Globus pallidus (tissue), 1 donor: ENCODE measurements at regions not wholly inside any gene's neighbourhood (a gene's known extent, or its start where the extent isn't known, plus 50 kb on each side); places are given as distances from the start of the nearest gene placed in this dataset.
"Not testable (repeated sequence)": the region's sequence is repeated elsewhere in the genome, so short reads cannot be mapped to it uniquely, and the experiment has no call there.

ENCODE experiments used
- DNase-seq: peaks from one replicate; pipeline ENCODE4 v3.0.0-alpha.2; 2015; ENCODE audit warnings: low spot score

- no peak for DNase-seq
These were observed 320.3 kb upstream of the C1orf174 start for GRCh38 chr1:4220362-4220761.

DNA sequence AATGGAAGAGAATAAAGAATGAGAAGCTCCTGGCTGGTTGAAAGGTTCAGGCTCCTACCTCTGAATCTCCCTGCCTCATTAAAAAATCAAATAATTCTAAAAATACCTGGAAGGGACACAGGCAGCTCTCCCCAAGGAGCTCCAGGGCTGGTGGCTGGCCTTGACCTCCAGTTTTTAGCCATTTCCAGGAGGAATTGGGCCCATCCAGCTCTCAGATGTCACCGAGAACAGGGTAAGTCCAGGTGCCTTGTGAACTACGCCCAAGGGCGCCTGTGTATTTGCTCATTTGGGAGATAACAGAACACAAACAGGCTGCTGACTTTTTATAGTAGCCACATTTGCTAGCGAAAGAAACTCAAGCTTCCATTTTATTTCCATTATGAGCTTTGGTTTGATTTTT is 321.0 kb upstream of the C1orf174 start:
- no peak for DNase-seq

GRCh38 chr1:4224684-4225467 is 324.8 kb upstream of the C1orf174 start:
- no peak for DNase-seq

DNA sequence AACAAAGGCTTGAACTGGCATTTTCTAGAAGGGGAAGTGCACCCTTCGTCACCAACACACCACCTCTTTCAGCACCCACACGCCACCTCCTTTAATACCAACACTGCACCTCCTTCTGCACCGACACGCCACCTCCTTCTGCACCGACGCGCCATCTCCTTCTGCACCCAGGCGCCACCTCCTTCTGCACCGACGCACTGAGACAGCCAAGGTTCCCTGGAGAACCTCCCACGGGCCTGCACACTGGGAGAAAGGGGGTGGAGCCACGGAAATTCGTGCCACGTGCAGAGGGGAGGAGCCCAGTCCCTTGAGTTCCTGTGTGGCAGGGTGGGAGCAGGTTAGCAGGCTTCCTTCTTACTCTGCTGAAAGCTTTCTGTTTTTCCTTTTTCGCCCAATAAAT is 327.9 kb upstream of the C1orf174 start:
- DNase-seq = no peak

- DNase-seq = no peak
These were observed 353.9 kb upstream of the C1orf174 start for GRCh38 chr1:4253935-4254334.

- DNase-seq = no peak
These were observed 356.3 kb upstream of the C1orf174 start for GRCh38 chr1:4256351-4256750.

DNA sequence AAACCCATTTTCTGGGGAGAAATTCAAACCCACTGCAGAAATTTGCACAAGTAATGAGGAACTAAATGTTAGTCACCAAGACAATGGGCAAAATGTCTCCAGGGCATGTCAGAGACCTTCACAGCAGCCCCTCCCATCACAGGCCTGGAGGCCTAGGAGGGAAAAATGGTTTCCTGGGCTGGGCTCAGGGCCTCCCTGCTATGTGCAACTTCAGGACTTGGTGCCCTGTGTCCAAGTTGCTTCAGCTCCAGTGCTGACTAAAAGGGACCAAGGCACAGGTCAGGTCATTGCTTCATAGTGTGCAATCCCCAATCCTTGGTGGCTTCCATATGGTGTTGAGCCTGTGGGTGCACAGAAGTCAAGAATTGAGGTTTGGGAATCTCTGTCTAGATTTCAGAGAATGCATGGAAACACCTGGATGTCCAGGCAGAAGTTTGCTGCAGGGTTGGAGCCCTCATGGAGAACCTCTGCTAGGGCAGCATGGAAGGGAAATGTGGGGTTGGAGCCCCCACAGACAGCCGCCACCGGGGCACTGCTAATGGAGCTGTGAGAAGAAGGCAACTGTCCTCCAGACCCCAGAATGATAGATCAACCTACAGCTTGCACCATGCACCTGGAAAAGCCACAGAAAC is 358.2 kb upstream of the C1orf174 start:
- DNase-seq = not testable (repeated sequence)

- DNase-seq = no peak
These were observed 361.3 kb upstream of the C1orf174 start for GRCh38 chr1:4261327-4261726.

- DNase-seq = no peak
These were observed 362.6 kb upstream of the C1orf174 start for GRCh38 chr1:4262665-4263064.

DNA sequence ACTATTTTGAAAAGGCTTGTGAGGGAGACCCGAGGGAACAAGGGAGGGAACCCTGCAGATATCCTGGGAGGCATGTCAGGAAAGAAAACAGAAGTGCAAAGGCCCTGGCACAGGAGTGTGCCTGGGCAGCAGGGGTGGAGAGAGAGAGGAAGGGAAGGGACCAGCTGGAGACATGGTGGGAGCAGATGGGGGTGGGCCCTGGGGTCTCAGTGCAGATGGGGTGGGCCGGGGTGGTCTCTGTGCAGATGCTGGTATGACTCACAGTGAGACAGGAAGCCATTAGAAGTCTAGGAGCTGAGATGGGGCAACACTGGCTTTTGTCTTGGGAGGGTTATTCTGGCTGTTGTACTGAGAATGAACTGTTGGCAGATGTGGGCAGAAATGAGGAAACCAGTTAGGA is 363.6 kb upstream of the C1orf174 start:
- DNase-seq = no peak

DNA sequence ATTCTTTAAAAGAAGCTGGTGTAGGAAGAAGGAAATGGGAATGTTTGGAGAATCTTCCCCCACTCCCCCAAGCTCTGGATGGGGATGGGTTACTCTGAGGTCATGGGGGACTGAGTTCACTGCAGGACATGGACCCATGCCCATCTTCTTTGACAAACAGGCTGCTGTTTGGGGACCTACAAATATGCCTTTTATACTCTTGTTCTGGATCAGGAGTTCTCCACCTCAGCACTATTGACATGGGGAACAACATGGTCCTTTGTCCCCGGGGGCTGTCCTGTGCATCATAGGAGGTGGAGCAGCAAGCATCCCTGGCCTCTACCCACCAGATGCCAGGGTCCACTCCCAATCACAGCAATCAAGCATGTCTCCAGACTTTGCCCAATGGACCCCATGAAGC is 365.8 kb upstream of the C1orf174 start:
- peak; percentile 46 for DNase-seq

DNA sequence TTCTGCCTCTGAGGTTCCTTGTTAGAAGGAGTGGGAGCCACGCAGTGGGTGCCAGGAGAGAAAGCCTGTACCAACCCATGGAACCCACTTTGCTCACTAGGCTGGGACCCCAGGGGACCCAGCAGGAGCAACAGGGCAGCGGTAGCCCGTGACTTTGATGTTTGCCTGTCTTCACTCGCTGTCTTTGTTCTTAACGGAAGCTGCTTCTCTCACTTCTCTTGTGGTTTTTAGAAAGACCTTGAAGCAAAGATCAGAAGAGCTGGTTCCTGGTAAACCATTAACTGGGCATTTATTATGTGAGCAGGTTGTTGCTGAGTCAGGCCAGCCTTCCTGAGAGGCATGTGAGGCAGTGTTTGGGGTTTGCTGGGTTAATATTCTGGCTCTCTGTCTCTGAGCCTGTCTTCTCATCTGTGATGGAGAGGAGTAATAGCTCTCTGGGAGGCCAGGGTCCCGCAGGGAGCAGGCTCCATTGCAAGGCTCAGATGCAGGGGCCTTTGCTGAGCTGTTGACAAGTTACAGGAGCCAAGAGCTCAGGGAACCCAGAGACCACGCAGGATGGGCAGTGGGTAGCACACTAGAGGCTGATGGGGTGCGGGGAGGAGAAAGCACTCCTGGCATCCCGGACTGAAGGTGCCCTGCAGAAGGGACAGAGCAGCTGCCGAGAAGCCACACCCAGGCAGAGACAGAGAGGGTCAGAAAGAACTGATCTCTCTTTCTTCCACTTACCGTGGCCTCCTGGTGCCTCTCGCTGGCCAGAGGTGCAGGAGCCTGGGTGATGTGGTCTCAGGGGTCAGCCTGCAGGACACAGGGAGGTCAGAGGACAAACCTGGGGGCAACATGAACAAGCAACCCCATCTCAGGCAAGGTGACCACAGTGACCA is 367.5 kb upstream of the C1orf174 start:
- no peak for DNase-seq

GRCh38 chr1:4268262-4268888 is 368.3 kb upstream of the C1orf174 start:
- no peak for DNase-seq

- DNase-seq = no peak
These were observed 368.8 kb upstream of the C1orf174 start for GRCh38 chr1:4268889-4269284.

- no peak for DNase-seq
These were observed 369.3 kb upstream of the C1orf174 start for GRCh38 chr1:4269330-4269729.

DNA sequence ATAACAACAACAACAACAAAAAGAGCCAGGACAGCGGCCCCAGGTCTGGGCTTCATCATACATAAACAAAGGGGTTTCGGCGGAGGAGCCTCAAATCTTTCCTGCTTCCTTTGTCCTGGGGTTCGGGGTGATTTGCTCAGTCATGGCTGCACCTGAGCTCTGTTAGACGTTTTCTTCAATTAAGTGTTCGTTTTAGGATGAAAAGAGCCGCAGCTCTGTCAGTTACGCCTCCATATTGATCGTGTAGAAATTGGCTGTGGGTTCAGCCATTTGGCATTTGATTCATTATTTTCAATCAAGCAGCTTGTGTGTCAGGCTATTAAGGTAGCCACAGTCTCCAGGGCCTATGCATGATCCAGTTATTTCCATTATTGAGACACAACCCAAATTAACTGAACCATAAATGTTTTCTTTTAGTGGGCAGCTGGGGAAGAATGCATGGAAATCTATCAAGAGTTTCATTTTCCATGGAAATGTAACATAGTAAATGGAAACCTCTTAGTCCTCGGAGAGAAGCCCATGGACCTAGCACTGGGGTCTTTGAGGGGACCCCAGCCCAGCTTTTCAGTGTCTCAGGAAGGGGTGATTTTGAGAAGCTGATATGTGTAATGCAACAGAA is 370.0 kb upstream of the C1orf174 start:
- no peak for DNase-seq

GRCh38 chr1:4270651-4271337 is 370.7 kb upstream of the C1orf174 start:
- no peak for DNase-seq

- no peak for DNase-seq
These were observed 371.4 kb upstream of the C1orf174 start for GRCh38 chr1:4271338-4271998.

- DNase-seq = no peak
These were observed 372.5 kb upstream of the C1orf174 start for GRCh38 chr1:4272568-4272967.

DNA sequence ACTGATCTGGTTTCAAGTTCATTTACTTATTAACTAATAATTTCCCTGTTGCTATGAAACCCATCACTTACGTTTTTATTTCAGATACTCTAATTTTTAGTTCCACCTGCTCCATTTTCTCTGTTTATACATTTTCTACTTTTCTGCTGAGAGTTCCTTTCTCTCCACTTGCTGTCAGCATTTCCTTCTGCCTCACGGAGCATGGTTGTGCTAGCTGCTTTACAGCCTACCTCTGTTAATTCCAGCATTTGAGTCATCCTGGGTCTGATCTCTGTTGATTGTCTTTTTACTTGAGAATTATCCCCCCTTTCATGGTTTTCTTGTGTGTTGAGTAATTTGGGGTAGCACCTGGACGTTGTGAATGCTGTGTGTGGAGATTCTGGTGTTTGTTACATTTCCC is 373.2 kb upstream of the C1orf174 start:
- no peak for DNase-seq

- no peak for DNase-seq
These were observed 373.7 kb upstream of the C1orf174 start for GRCh38 chr1:4273747-4274146.
